ENCODE measurements at regions not wholly inside any gene's neighbourhood (a gene's known extent, or its start where the extent isn't known, plus 50 kb on each side); places are given as distances from the start of the nearest gene placed in this dataset.
A peak's percentile ranks its signal among the peaks of the same experiment; 100 is the strongest.

DNA sequence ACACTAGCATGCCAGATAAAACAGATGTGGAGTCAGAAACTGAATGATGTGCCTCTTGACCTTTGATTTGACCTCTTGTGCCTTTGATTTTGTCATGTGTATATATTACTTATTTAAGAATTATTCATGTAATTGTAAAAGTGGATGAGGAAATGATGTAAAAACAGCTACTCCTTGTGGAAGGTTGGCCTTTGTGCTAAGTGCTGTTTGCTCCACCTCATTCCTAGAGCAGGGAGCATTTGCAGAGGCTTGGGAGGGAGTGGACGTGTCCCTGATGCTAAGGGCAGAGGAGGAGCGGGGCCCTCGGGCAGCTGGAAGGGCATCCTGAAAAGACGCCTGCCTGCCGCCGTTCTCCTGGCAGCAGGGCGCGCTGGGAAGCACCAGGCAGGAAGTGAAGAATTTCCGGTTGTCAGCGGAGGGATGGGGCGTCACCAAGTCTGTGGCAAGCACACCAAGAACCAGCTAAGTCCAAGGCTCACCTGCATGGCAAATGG, 197.6 kb upstream of the ZNF32 start:
- H3K36me3 Mint-ChIP-seq (ENCODE audit: unreplicated experiment): no peaks in the 10 kb centered on the region
- peak overlapping the region; percentile 29 for H3K27ac Mint-ChIP-seq (ENCODE audit: unreplicated experiment)
- peaks cover 34% of the 10 kb centered on the region for H3K4me1 Mint-ChIP-seq (ENCODE audit: unreplicated experiment)
- no peaks in the 10 kb centered on the region for H3K27me3 Mint-ChIP-seq (ENCODE audit: unreplicated experiment)
- DNase-seq (ENCODE audit: extremely low spot score, unreplicated experiment): no peak
- TF ChIP-seq, protein P1, sequence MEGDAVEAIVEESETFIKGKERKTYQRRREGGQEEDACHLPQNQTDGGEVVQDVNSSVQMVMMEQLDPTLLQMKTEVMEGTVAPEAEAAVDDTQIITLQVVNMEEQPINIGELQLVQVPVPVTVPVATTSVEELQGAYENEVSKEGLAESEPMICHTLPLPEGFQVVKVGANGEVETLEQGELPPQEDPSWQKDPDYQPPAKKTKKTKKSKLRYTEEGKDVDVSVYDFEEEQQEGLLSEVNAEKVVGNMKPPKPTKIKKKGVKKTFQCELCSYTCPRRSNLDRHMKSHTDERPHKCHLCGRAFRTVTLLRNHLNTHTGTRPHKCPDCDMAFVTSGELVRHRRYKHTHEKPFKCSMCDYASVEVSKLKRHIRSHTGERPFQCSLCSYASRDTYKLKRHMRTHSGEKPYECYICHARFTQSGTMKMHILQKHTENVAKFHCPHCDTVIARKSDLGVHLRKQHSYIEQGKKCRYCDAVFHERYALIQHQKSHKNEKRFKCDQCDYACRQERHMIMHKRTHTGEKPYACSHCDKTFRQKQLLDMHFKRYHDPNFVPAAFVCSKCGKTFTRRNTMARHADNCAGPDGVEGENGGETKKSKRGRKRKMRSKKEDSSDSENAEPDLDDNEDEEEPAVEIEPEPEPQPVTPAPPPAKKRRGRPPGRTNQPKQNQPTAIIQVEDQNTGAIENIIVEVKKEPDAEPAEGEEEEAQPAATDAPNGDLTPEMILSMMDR (IDR thresholded peaks at IDR 0.05): no peak
- H3K4me3 Mint-ChIP-seq (ENCODE audit: unreplicated experiment): no peak overlapping the region
- H3K9me3 Mint-ChIP-seq (ENCODE audit: unreplicated experiment): no peaks in the 10 kb centered on the region

DNA sequence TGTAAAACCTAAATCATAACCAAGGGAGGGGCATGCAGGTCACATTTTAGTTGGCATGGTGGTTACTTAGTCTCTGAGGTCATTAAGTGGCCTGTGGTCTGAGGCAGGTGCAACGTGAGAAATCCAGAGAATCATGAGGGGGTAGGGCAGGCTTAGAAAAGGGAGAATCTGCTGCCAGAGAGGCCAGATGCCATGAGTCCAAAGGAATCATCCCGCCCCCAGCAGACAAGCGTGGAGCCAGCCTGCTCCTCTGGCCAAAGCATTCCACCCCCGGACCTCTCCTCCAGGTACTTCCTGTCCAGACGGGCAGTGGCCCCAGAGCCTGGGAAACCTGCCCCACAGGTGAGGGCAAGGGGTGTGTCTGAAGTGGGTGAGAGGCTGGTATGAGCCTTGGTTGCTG, 196.4 kb upstream of the ZNF32 start:
- Mint-ChIP-seq H3K27ac (ENCODE audit: unreplicated experiment) (no peak overlapping the region), H3K27me3 (ENCODE audit: unreplicated experiment) (peaks cover 2% of the 10 kb centered on the region), H3K9me3 (ENCODE audit: unreplicated experiment) (no peaks in the 10 kb centered on the region), H3K36me3 (ENCODE audit: unreplicated experiment) (no peaks in the 10 kb centered on the region), H3K4me1 (ENCODE audit: unreplicated experiment) (peaks cover 34% of the 10 kb centered on the region), H3K4me3 (ENCODE audit: unreplicated experiment) (no peak overlapping the region)
- TF ChIP-seq, protein P1 (IDR thresholded peaks at IDR 0.05): no peak
- DNase-seq (ENCODE audit: extremely low spot score, unreplicated experiment): no peak

DNA sequence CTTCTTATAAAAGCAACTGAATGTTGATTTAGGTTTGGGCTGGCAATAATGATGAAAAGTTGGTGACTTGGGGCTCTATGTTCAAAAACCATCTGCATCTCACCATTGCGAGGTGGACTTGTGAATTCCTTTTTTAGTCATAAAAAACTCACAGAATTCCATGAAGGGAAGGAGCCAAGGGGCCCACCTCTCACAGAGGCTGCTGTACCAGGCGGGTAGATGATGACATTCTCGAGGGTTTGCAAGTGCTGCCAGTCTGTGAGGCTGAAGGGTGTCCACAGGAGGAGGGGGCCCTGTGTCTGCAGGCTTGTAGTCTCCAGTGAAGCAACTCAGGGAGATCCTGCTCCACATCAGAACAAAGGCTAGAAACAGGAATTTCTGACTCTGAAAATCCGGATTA, 195.5 kb upstream of the ZNF32 start:
- H3K4me3 Mint-ChIP-seq (ENCODE audit: unreplicated experiment): no peak overlapping the region

DNA sequence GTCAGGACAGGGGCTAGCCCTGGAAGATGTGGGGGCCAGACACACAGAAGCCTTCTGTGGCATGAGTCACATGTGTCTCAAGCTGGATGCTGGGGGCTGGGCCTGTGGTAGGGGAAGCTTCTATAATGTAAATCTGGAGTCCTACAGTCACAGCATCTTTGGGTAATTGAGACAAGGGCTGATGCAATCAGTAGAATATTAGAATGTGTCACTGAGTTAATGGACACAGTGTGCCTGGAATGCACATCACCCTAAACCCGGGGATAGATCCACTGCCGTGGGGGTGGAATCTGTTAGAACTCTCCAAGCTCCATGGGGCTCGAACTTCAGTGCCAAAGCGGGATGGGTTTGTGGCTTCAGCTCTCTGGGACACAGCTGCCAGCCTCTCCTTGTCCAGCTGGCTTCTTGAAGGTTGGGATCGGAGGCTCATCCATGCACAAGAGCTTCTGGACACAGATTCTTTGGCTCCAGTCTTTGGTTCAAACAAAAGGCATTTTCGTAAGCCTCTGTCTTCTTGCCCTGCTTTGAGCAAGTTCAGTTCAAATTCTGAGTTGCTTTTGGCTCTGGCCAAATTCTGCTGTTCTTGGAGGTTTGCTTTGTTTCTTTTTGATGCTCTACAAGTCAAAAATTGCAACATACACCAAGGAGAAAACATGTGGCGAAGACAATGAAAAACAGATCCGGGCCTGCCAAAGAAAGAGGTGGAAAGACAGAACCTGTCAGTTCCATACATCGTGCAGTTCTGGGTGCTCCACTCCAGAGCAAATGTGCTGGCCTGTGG, 194.8 kb upstream of the ZNF32 start:
- Mint-ChIP-seq H3K4me3 (ENCODE audit: unreplicated experiment) (no peak overlapping the region), H3K36me3 (ENCODE audit: unreplicated experiment) (no peaks in the 10 kb centered on the region), H3K9me3 (ENCODE audit: unreplicated experiment) (no peaks in the 10 kb centered on the region), H3K27ac (ENCODE audit: unreplicated experiment) (no peak overlapping the region), H3K4me1 (ENCODE audit: unreplicated experiment) (peaks cover 34% of the 10 kb centered on the region), H3K27me3 (ENCODE audit: unreplicated experiment) (peaks cover 4% of the 10 kb centered on the region)
- DNase-seq (ENCODE audit: extremely low spot score, unreplicated experiment): no peak
- TF ChIP-seq, protein P1 (IDR thresholded peaks at IDR 0.05): no peak

More for the DNA sequence above, 195.5 kb upstream of the ZNF32 start:
- TF ChIP-seq, protein P1 (IDR thresholded peaks at IDR 0.05): no peak
- peaks cover 34% of the 10 kb centered on the region for H3K4me1 Mint-ChIP-seq (ENCODE audit: unreplicated experiment)
- no peak overlapping the region for H3K27ac Mint-ChIP-seq (ENCODE audit: unreplicated experiment)
- H3K36me3 Mint-ChIP-seq (ENCODE audit: unreplicated experiment): no peaks in the 10 kb centered on the region
- H3K27me3 Mint-ChIP-seq (ENCODE audit: unreplicated experiment): peaks cover 4% of the 10 kb centered on the region
- H3K9me3 Mint-ChIP-seq (ENCODE audit: unreplicated experiment): no peaks in the 10 kb centered on the region
- DNase-seq (ENCODE audit: extremely low spot score, unreplicated experiment): no peak

DNA sequence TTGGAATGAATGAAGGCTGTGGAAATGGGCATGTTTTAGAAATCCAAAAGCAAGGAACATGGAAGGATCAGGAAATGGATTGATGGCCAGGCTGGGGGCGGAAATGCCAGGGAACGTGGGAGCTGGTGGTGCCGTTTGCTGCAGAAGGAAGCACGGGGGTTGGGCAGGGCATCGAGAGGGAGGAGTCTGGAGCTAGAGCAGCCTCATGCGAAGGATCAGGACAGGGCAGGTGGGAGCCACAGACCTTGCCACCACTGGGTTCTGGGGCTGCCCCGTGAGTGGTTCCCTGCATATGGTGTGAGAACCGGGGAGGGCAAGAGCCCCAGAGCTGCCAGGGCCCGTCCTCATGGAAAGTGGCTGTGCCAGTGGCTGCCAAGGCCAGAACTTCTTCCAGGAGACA, 193.8 kb upstream of the ZNF32 start:
- Mint-ChIP-seq H3K27me3 (ENCODE audit: unreplicated experiment) (peaks cover 4% of the 10 kb centered on the region), H3K4me1 (ENCODE audit: unreplicated experiment) (peaks cover 34% of the 10 kb centered on the region), H3K4me3 (ENCODE audit: unreplicated experiment) (no peak overlapping the region), H3K27ac (ENCODE audit: unreplicated experiment) (no peak overlapping the region), H3K36me3 (ENCODE audit: unreplicated experiment) (no peaks in the 10 kb centered on the region), H3K9me3 (ENCODE audit: unreplicated experiment) (no peaks in the 10 kb centered on the region)
- no peak for DNase-seq (ENCODE audit: extremely low spot score, unreplicated experiment)
- TF ChIP-seq, protein P1 (IDR thresholded peaks at IDR 0.05): no peak

Measured in osteocyte (in vitro differentiated cells).